HL-60/S4 treated with retinoic acid at 250 ng/mL for 4 days and 3 days (cell line): ENCODE measurements at regions not wholly inside any gene's neighbourhood (a gene's known extent, or its start where the extent isn't known, plus 50 kb on each side); places are given as distances from the start of the nearest gene placed in this dataset.

Experiments used
- in situ Hi-C: fragments of 300-500 bp; cut with MboI; formaldehyde crosslinking; loops from 2 replicates; pipeline ENCODE4 v1.7.0; 2022; ENCODE audit warnings: low sequenced_read_pairs

DNA sequence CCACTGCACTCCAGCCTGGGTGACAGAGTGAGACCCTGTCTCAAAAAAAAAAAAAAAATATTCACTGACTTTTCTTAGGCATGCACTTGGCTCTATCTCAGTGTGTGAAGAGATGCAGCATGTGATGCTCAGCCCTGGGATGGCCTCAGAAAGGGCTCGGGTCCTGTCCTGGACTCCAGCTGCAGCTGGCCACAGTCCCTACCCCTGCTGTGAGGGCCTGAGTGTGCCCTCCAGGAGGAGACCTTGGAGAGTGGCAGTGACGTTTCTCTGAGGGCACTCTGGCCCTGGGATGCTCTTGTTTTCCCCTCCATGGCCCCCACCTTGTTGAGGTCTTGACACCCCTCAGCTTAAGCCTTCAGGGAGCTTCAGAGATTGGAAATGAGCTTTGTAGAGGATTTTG lies 81.9 kb upstream of the POU3F1 start:
- in situ Hi-C loops: no loop called here

DNA sequence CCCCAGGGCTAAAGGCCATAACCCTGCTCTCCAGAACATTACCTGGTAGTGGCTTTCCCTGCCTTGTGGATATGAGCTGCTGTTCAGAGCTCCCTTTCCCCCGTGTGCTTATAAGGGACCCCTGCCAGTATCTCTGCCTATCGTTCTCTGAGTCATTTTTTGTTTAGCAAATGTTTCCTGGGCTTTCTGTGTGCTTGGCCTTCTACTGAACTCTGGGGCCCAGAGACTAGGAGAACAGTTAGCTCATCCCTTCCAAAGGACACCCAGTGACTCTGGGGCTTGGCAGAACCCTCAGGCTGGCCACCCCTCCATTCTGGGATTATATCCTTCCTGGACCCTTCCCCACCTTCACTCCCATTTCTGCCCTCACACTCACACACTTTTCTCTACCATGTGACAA lies 80.8 kb upstream of the POU3F1 start:
- in situ Hi-C loops: no loop called here

DNA sequence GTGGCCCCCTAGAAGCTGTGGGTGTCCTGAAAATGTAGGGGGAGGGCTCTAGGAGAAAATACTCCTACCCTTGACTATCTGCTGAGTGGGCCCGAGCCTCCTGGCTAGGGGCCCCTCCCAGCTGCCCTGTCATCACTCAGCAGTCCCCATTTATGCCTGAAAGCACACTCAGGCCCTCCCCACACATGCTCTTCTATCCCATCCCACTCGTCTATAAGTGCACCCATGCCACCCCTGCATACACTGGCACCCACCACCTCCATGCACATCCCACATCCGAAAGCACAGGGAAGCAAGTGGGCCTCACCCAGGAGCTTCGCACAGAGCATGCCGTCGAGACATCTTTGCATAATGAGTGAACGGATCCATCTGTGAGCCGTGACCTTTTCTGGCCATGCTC lies 80.4 kb upstream of the POU3F1 start:
- in situ Hi-C loops: no loop called here

DNA sequence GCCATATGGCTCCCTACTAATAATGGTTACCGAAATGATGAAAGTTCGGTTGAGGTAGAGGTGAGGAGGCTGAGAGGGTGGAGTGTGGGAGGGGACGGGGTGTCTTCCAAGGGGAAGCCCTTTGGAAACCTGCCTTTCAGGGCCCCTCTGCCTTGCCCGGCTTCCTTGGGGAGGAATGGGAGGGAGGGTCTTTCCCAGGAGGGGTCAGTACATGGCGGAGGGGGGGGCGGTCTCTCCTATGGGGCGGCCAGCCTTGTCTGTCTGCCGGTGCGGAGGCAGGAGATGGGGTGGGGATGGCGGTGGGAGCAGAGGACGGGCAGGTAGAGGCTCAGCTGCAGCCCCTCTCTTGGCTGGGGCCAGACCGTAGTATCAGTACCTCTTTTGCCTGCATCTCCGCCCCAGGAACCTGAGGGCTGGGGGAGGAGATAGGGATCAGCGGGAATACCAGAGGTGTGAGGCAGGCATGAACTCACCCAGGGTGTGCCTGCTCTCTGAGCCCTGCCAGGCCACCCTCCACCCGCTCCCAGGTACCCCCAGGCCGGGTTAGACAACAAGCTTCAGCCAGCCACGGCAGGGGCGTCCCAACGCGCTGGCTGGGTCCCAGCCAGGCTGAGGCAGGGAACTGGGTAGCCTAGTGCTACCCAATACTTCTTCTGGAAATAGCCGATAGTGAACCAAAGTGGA lies 79.4 kb upstream of the POU3F1 start:
- in situ Hi-C loops: no loop called here

DNA sequence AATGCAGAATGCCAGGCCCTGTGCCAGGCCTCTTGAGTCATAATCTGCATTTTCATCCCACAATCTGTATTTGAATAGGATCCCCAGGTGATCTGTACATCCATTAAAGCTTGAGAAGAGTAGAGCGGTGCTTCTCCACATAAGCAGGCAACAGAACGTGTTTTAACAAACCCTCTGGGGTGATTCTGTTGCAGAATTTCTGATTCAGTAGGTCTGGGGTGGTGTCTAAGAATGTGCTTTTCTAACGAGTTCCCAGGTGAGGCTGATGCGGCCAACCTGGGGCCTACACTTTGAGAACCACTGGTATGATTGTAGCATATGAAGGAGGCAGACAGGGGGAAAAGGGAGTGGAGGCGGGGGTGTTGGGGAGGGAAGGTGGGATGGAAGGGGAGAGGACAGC lies 78.4 kb upstream of the POU3F1 start:
- in situ Hi-C loops: no loop called here

DNA sequence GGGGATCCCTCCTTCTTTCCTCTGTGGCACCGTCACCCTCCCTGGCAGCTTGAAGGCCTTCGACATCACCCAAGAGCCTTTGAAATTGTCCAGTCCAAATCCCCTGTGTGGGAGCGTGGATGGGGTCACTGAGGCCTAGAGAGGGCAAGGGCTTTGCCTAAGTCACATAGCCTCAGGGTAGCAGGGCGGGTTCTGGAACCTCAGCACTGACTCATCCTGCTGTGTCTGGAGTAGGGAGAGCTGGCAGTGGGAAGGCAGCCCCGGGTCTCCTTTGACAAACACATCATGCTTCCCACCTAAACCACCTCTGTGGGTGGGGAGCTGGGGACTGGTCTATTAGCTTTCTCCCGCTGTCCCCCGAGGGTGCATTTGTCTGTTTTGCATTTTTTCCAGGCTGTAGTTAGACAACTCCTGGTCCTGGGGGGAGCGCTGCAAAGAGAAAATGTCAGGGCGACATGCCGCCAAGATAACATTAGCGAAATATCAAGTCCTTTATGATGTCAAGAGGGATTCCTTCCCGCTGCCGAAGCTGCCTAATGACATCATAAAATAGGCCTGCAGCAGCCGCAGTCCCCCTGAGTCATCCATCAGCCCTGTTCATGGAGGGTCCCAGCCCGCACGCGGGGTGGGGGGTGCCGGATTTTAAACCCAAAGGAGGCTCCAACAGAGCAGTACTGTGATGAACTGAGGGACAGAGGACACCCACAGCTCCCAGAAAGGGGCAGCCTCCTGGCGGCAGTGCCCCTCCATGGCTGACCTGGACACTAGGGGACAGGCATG lies 77.0 kb upstream of the POU3F1 start:
- in situ Hi-C loops: no loop called here

DNA sequence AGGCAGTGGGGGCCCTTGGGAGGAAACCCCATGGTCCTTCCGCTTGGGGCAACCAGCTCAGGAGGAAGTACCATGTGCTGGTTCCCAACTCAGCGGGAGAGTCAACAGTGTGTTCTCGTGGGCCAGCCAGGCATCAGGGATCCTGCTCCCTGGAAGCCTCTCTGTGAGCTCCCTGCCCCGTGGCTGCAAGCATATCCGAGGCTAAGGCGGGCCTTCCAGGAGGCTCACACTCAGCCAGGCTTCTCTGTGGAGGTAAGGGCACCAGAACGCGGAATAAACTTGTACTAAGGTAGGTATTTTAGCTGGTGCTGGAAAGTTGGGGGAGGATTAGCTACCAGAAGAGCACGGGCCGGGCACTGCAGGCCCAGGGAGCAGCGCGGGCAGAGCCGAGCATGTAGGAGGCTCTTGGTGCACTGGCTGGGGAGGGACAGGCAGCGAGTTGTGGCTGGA lies 74.7 kb upstream of the POU3F1 start:
- in situ Hi-C loops: no loop called here

DNA sequence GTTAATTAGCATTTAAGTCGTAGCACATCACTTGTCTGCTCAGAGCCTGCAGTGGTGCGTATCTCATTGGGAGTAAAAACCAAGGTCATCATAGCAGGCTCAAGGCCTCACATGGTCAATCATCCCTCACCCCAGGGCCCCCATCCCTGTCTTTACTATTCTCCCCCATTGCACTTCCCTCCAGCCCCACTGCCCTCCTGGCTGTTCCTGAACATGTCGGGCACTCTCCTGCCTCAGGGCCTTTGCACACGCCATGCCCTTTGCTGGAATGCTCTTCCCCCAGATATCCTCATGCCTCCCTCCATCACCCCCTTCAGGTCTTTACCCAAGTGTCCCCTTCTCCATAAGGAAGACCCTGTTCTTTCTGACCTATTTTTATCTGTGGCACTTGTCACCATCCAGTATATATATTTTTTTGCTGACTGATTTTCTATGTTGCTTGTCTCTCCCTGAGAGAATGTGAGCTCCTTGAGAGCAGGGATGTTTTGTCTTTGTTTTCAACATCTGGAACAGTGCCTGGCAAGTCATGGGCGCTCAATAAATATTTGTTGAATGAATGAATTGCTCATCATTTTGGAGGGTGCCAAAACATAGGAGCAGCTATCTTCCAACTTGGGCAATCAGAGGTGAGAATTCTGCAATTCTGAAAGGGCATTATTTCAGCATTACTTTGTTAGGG lies 74.1 kb upstream of the POU3F1 start:
- in situ Hi-C loops: no loop called here

DNA sequence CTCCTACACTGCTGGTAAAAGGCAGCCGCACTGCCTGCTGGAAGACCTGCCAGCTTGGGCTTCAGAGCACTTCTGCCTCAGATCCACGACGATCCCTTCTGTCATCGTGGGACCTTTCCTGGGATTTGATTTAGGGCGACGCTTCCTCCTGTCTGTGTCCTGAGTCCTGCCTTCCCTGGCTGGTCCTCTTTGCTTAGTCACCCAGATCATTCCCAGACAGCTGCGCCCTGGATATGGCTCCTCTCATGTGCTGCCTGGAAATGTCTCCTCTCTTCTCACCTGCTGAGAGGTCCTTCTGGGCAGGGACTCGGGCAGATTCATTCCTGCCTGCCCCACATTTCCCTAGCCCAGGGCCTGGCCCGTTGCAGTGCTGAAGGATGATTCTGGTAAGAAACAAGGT lies 72.4 kb upstream of the POU3F1 start:
- in situ Hi-C loops: no loop called here

DNA sequence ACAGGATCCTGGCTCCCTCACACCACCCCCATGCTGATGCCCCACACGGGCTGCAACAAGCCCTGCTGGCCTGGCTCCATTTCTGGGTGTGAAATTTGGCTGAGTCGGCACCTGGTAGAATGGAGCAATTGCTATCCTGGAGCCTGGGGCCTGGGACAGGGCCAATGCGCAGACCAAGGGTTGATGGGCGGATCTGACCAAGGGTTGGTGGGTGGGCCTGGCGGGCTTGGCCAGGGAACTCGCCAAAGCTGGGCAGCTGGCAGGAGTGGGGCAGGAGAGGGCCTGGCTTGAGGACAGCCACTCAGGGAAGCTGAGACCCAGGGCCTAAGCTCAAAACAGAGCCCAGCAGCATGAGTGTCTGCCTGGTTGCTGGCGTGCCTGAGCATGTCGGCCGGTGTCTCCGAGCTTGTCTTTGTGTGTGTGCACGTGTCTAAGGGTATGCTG lies 70.9 kb upstream of the POU3F1 start:
- in situ Hi-C loops: no loop called here

DNA sequence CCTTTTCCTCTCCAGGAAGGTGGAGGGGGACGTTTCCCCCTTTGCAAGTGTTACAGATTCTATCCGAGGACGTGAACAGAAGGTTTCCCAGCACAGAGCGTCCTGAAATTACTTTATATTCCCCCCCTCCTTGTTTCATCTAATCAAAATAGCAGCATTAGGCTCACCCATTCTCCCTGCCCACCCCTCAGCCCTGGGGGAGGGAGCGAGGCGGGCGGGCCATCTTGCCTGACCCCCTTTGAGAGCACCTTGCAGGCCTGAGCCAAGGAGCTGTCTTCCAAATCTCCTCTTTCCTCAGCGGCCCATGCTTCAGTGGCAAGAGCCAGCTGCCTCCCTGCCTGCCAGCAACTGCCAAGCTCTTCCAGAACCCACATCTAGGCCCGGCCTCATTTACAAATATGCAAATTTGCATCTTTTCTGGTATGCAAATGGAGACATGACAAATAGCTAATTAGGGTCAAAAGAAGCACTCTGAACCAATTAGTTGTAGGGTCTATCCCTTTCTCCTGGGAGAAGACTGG lies 69.1 kb upstream of the POU3F1 start:
- in situ Hi-C loops: no loop called here

DNA sequence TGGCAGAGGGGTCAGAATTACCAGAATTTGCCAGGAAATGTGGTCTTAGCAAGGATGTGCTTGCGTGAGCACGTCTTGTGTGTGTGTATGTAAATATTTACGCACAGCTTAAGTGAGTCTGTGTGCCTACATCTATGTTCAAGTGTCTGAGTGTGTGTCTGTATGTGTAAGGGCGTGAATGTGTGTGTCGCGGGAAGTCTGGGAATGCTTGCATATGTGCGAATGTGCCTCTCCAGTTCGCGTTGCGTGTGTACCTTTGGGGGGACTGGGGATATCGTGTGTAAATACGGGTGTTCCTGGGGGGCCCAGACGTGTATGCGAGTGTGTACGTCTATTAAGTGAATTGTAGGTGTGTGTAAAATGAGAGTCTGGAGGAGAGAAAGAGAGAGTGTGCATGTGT lies 68.6 kb upstream of the POU3F1 start:
- in situ Hi-C loops: no loop called here

DNA sequence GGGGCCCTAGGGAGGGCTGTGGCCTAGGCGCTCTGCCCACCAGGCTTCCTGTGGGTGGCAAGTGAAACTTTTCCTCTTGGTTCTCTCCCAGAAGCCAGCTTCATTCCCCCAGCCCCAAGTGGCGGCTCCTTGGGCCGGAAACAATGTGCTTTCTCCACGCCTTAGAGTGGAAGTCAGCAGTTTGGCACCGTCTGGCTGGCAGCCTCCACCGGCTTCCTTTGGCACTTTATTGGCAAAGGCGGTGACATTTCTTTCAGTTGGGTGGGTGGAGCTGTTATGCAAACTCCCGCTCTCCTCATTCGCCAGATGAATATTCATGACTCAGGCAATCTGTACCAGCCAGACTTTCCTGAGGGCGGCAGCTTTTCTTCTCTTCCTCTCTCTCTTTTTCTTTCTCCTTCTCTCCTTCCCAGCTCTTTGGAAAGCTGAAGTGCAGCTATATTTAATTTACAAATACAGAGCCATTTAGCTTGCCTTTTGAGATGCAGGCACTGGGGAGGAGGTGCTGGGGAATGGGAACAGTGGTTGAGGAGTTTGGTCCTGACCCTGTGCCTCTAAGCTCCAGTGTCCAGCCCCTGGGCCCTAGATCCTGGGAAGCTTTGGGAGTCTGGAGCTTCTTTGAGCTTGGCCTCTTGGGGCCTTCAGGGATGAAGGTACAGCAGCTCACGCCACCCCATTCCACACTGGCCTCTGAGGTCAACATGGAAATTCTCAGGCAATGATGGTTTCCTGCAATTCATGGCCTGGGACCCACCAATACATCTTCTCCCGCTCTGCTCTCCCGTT lies 67.8 kb upstream of the POU3F1 start:
- in situ Hi-C loops: no loop called here

DNA sequence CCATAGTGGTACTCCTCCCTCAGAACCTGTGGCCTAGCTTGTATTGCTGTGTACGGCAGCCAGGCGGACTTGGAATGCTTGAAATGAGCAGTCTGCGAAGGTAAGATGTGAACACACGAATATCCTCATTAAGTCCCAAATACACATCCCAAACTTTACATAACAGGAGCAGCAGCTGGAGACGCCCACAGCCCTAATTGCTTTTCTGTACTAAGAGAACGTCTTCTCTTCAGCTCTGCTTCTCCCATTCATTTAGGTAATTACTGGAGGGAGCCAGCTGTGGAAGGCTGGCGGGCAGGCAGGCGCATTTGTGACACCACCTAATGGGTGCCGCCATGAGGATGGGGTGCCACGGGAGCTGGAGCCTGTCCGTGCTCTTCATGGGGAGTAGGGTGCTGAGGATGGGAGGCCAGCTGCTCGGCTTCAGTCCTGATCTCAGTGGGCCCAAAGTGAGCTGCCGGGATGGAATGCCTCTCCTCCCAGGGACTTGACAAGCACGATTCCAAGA lies 66.6 kb upstream of the POU3F1 start:
- in situ Hi-C loops: no loop called here

DNA sequence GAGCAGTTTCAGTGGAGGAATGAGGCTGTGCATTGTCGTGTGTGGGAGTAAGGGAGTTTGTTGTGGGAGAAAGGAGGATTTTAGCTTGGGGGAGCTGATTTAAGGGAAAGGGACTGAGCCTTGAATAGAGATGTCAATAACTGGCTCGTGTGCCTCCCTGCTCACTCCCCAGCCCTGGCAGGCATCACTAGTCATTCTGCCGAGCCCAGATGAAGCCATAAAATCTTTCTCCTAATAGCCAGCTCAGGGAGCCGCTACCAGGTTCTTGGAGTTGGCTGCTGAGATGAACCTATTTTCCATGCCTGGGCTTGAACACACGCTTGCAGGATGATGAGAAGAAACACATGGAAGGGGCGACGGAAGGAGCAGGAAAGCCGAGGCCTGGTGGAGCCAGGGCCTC lies 65.0 kb upstream of the POU3F1 start:
- in situ Hi-C loops: no loop called here

DNA sequence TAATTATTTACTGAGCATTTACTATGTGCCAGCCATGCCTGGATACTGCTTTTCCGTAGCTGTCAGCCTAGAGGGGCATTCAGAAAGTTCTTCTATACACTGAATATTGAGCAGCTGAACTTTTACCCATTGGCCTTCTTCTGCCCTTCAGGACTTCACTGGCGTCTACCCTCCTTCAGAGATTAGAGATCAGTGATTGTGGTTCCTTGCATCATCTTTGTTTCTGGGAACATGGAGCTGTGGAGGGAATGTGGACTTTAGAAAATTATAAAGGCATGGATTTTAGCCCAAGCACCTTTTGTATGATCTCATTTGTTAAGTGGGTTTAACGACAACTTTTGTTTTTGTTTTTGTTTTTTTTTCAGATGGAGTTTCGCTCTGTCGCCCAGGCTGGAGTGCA lies 58.7 kb upstream of the POU3F1 start:
- in situ Hi-C loops: no loop called here

DNA sequence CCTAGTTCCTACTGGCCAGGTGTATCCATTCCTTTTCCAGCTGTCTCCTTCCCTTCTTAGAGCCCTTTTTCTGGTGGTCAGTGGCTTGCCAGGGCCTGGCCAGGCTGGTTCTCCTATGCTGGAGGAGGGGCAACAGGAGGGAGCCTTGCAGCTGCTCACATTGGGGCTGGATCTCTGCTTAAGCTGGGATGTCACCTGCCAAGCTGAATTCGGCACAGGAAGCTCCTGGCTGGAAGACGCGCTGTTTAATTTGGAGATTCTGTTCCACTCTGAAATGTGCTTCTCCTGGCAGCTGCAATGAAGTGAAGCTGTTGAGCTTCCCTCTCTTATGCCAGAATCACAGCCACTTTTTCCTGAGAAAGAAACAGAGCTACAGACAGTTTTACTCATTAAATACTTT lies 56.0 kb upstream of the POU3F1 start:
- in situ Hi-C loops: no loop called here

DNA sequence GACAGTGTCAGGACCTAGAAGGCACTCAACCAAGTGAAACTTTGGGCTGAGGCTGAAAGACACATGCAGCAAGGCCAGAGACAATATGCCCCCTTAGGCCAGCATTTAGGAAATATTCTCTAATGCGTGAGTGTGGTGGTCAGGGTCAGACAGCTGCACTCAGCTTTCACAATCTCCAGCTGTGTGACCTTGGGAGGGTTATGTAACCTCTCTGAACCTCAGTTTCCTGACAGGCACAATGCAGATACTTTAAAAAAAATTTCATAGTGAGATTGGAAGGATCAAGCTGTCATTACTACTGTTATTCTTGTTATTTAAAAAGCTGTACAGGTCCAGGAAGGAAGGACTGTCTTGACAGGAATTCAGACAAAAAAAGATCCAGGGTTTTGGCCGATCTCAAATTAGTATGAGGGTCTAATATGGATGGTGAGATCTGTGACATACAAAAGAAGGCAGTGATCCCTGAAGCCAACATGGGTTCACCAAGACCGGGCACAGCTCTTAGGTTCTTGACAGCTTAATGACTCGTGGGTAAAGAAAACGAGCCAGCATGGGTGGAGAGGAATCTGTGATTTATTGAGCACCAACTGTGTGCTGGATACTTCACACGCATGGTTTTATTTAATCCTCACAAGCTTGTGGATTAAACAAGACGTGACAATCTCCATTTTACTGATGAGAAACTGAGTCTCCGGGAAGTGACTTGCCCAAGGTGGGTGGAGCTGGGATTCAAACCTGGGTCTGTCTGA lies 54.6 kb upstream of the POU3F1 start:
- in situ Hi-C loops: no loop called here

DNA sequence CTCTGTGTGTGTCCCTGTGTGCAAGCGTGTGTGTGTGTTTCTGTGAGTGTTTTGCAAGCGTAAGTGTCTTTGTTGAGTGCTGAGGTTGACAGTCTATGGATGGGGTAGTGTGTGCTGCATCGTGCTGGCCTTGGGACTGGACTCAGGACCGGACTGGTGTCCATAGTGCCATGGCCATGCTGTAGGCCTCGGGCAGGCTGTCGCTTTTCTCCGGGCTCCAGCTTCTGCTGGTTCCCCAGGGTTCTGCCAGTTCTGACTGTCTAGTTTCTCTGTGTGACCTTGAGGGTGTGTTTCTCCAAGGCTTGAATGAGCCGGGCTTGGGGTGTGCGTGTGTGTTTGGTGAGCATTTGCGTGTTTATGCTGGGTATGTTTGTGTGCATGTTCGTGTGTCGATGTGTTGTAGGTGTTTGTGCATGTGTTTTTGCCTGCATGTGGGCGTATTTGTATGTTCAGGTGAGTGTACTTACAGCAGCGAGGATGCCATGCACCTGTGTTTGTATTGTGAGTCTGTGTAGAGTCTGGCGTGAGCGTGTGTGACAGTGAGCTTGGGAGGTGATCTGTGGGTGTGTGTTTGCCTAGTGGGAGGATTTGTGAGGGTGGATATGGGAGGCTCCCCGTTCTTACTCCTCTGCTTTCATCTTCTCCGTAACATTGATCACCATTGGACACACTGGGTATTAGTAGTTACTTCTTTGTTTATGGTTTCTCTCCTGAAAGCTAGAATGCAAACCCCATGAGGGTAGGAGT lies 51.7 kb upstream of the POU3F1 start:
- in situ Hi-C loops: no loop called here
